HG03575 (cell line): ENCODE measurements at regions not wholly inside any gene's neighbourhood (a gene's known extent, or its start where the extent isn't known, plus 50 kb on each side); places are given as distances from the start of the nearest gene placed in this dataset.
"Not testable (repeated sequence)": the region's sequence is repeated elsewhere in the genome, so short reads cannot be mapped to it uniquely, and the experiment has no call there.

ENCODE experiments used
- ATAC-seq: cut with Tn5 transposase; IDR thresholded peaks from one replicate; pipeline ENCODE4 v1.9.1; 2021; ENCODE audit not compliant: unreplicated experiment, insufficient number of reproducible peaks, low FRiP score; ENCODE audit errors: extremely low read depth

GRCh38 chr6:23732521-23732920, 393.5 kb upstream of the NRSN1 start:
- no peak for ATAC-seq

GRCh38 chr6:23735151-23735550, 390.9 kb upstream of the NRSN1 start:
- ATAC-seq, result no peak

GRCh38 chr6:23736577-23736976, 389.4 kb upstream of the NRSN1 start:
- no peak for ATAC-seq

GRCh38 chr6:23747239-23747638, 378.8 kb upstream of the NRSN1 start:
- no peak for ATAC-seq

- no peak for ATAC-seq
Measured at GRCh38 chr6:23752414-23752813, 373.6 kb upstream of the NRSN1 start.

- ATAC-seq, result no peak
Measured at GRCh38 chr6:23754197-23754596, 371.8 kb upstream of the NRSN1 start.

- ATAC-seq, result no peak
Measured at GRCh38 chr6:23775127-23775526, 350.9 kb upstream of the NRSN1 start.

GRCh38 chr6:23783901-23784300, 342.1 kb upstream of the NRSN1 start:
- no peak for ATAC-seq

- no peak for ATAC-seq
Measured at GRCh38 chr6:23784301-23784919, 341.6 kb upstream of the NRSN1 start.

GRCh38 chr6:23790756-23791155, 335.3 kb upstream of the NRSN1 start:
- ATAC-seq, result no peak

GRCh38 chr6:23797041-23797440, 329.0 kb upstream of the NRSN1 start:
- no peak for ATAC-seq

- not testable (repeated sequence) for ATAC-seq
Measured at GRCh38 chr6:23804289-23804688, 321.7 kb upstream of the NRSN1 start.

- not testable (repeated sequence) for ATAC-seq
Measured at GRCh38 chr6:23821141-23821540, 304.9 kb upstream of the NRSN1 start.

- ATAC-seq, result no peak
Measured at GRCh38 chr6:23823421-23823820, 302.6 kb upstream of the NRSN1 start.

GRCh38 chr6:23826572-23826971, 299.4 kb upstream of the NRSN1 start:
- no peak for ATAC-seq

GRCh38 chr6:23828861-23829260, 297.2 kb upstream of the NRSN1 start:
- ATAC-seq, result no peak

GRCh38 chr6:23841116-23841515, 284.9 kb upstream of the NRSN1 start:
- no peak for ATAC-seq

- ATAC-seq, result no peak
Measured at GRCh38 chr6:23842760-23843159, 283.3 kb upstream of the NRSN1 start.

- no peak for ATAC-seq
Measured at GRCh38 chr6:23851522-23851921, 274.5 kb upstream of the NRSN1 start.

GRCh38 chr6:23853566-23854133, 272.4 kb upstream of the NRSN1 start:
- ATAC-seq, result not testable (repeated sequence)

- not testable (repeated sequence) for ATAC-seq
Measured at GRCh38 chr6:23854154-23854553, 271.9 kb upstream of the NRSN1 start.
